ENCODE measurements at regions not wholly inside any gene's neighbourhood (a gene's known extent, or its start where the extent isn't known, plus 50 kb on each side); places are given as distances from the start of the nearest gene placed in this dataset.

- TF ChIP-seq, protein P1, sequence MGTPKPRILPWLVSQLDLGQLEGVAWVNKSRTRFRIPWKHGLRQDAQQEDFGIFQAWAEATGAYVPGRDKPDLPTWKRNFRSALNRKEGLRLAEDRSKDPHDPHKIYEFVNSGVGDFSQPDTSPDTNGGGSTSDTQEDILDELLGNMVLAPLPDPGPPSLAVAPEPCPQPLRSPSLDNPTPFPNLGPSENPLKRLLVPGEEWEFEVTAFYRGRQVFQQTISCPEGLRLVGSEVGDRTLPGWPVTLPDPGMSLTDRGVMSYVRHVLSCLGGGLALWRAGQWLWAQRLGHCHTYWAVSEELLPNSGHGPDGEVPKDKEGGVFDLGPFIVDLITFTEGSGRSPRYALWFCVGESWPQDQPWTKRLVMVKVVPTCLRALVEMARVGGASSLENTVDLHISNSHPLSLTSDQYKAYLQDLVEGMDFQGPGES (IDR thresholded peaks at IDR 0.05; ENCODE audit: low read depth, low read length) = no peak
- TF ChIP-seq GATA2 (CRISPR knock-in tag; IDR thresholded peaks at IDR 0.05) (peak; percentile 92), PBX3 (IDR thresholded peaks at IDR 0.05) (no peak), MEF2A (IDR thresholded peaks at IDR 0.05; ENCODE audit: borderline replicate concordance, low read depth) (no peak), YY1 (IDR thresholded peaks at IDR 0.05; ENCODE audit: low read depth) (no peak), RFX5 (IDR thresholded peaks at IDR 0.05; ENCODE audit: low read length) (no peak), FOSL2 (IDR thresholded peaks at IDR 0.05; ENCODE audit: borderline replicate concordance, low read depth) (no peak)
Observed at GRCh38 chr2:76323381-76323780, 612.7 kb upstream of the GCFC2 start (continued).

GRCh38 chr2:76320716-76321115 is 610.0 kb upstream of the GCFC2 start:
- no peaks in the 10 kb centered on the region for H3K9me2 ChIP-seq
- no peak overlapping the region for H3K4me3 ChIP-seq (ENCODE audit: low read depth in 2 of 2, low read length in 1 of 2)
- H3K9ac ChIP-seq = no peak overlapping the region
- no peak for DNase-seq
- no peak overlapping the region for H2AFZ ChIP-seq (ENCODE audit: low read depth)
- H3K36me3 ChIP-seq (replicated peaks in 1 of 2; ENCODE audit: control insufficient read depth in 1 of 2, insufficient read depth in 2 of 2, low read length in 1 of 2) = no peaks in the 10 kb centered on the region
- H3F3A ChIP-seq (replicated peaks; ENCODE audit: insufficient read depth) = no peaks in the 10 kb centered on the region
- H3K27ac ChIP-seq (ENCODE audit: low read depth in 2 of 2, low read length in 1 of 2) = peak overlapping the region in 1 of 2 experiments; percentile 43; a peak in 1 of 4 replicates
- H3K9me3 ChIP-seq = no peaks in the 10 kb centered on the region
- peaks cover 0 to 11% of the 10 kb centered on the region in 2 experiments; a peak in 2 of 4 replicates for H3K4me1 ChIP-seq (ENCODE audit: control insufficient read depth in 1 of 2, insufficient read depth in 2 of 2, low read depth in 1 of 2, low read length in 1 of 2)
- no peaks in the 10 kb centered on the region for H3K27me3 ChIP-seq (ENCODE audit: insufficient read depth)
- ChIA-PET POLR2A (no interaction called here), CTCF (no interaction called here)
- TF ChIP-seq RFX5 (IDR thresholded peaks at IDR 0.05; ENCODE audit: low read length) (no peak), TCF12 (IDR thresholded peaks at IDR 0.05) (no peak), PBX3 (IDR thresholded peaks at IDR 0.05) (no peak), NRF1 (IDR thresholded peaks at IDR 0.05; ENCODE audit: low read depth, low read length) (no peak), POLR2AphosphoS5 (IDR thresholded peaks at IDR 0.05; ENCODE audit: low read depth, low read length) (no peak), CHD2 (IDR thresholded peaks at IDR 0.05; ENCODE audit: low read length, partially characterized antibody) (no peak), YY1 (IDR thresholded peaks at IDR 0.05; ENCODE audit: low read depth) (no peak), RXRA (IDR thresholded peaks at IDR 0.05; ENCODE audit: borderline replicate concordance, low read depth) (no peak)
- TF ChIP-seq, protein P2, sequence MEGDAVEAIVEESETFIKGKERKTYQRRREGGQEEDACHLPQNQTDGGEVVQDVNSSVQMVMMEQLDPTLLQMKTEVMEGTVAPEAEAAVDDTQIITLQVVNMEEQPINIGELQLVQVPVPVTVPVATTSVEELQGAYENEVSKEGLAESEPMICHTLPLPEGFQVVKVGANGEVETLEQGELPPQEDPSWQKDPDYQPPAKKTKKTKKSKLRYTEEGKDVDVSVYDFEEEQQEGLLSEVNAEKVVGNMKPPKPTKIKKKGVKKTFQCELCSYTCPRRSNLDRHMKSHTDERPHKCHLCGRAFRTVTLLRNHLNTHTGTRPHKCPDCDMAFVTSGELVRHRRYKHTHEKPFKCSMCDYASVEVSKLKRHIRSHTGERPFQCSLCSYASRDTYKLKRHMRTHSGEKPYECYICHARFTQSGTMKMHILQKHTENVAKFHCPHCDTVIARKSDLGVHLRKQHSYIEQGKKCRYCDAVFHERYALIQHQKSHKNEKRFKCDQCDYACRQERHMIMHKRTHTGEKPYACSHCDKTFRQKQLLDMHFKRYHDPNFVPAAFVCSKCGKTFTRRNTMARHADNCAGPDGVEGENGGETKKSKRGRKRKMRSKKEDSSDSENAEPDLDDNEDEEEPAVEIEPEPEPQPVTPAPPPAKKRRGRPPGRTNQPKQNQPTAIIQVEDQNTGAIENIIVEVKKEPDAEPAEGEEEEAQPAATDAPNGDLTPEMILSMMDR (IDR thresholded peaks at IDR 0.05) = no peak
- TF ChIP-seq, protein P3, sequence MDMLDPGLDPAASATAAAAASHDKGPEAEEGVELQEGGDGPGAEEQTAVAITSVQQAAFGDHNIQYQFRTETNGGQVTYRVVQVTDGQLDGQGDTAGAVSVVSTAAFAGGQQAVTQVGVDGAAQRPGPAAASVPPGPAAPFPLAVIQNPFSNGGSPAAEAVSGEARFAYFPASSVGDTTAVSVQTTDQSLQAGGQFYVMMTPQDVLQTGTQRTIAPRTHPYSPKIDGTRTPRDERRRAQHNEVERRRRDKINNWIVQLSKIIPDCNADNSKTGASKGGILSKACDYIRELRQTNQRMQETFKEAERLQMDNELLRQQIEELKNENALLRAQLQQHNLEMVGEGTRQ (IDR thresholded peaks at IDR 0.05; ENCODE audit: borderline replicate concordance, low read depth, low read length) = no peak
- TF ChIP-seq, protein P4, sequence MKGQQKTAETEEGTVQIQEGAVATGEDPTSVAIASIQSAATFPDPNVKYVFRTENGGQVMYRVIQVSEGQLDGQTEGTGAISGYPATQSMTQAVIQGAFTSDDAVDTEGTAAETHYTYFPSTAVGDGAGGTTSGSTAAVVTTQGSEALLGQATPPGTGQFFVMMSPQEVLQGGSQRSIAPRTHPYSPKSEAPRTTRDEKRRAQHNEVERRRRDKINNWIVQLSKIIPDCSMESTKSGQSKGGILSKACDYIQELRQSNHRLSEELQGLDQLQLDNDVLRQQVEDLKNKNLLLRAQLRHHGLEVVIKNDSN (IDR thresholded peaks at IDR 0.05; ENCODE audit: borderline replicate concordance, low read depth) = no peak
- no peak overlapping the region for H3K4me2 ChIP-seq
- H3K79me2 ChIP-seq (ENCODE audit: insufficient read depth) = no peaks in the 10 kb centered on the region
- H4K20me1 ChIP-seq (ENCODE audit: insufficient read depth) = no peaks in the 10 kb centered on the region
